H9 (cell line): ENCODE measurements at regions not wholly inside any gene's neighbourhood (a gene's known extent, or its start where the extent isn't known, plus 50 kb on each side); places are given as distances from the start of the nearest gene placed in this dataset.

ENCODE experiments used
- DNase-seq: peaks from one replicate; pipeline ENCODE4 v3.0.0-alpha.2; 2017
- H2AFZ ChIP-seq: one replicate; pipeline ENCODE4 v1.6.1; 2013; ENCODE audit warnings: mild to moderate bottlenecking, low read length, control low read depth, moderate library complexity
- H2AK5ac ChIP-seq: 2 replicates; pipeline ENCODE4 v1.6.1; 2013; ENCODE audit warnings: low read length, control low read depth, mixed read lengths; ENCODE audit not compliant: insufficient read length
- H2BK120ac ChIP-seq: one replicate; pipeline ENCODE4 v1.6.1; 2013; ENCODE audit warnings: low read depth, mild to moderate bottlenecking, low read length, control low read depth, inconsistent platforms; ENCODE audit not compliant: poor library complexity, severe bottlenecking
- H2BK12ac ChIP-seq: 2 replicates; pipeline ENCODE4 v1.6.1; 2013; ENCODE audit warnings: low read length, control low read depth, mixed read lengths, low read depth; ENCODE audit not compliant: insufficient read length
- H2BK15ac ChIP-seq: 2 replicates; pipeline ENCODE4 v1.6.1; 2013; ENCODE audit warnings: low read depth, low read length, control low read depth
- H2BK20ac ChIP-seq: one replicate; pipeline ENCODE4 v1.6.1; 2013; ENCODE audit warnings: low read depth, mild to moderate bottlenecking, low read length, control low read depth, inconsistent platforms; ENCODE audit not compliant: poor library complexity, severe bottlenecking
- H2BK5ac ChIP-seq: 2 replicates; pipeline ENCODE4 v1.6.1; 2013; ENCODE audit warnings: low read length, control low read depth, mixed read lengths; ENCODE audit not compliant: insufficient read length
- H3K14ac ChIP-seq: 2 replicates; pipeline ENCODE4 v1.6.1; 2013; ENCODE audit warnings: low read length, control low read depth; ENCODE audit not compliant: insufficient read depth
- H3K18ac ChIP-seq: 2 replicates; pipeline ENCODE4 v1.6.1; 2013; ENCODE audit warnings: low read depth, mild to moderate bottlenecking, mixed read lengths, low read length, control low read depth; ENCODE audit not compliant: insufficient read length
- H3K23ac ChIP-seq: 2 replicates; pipeline ENCODE4 v1.6.1; 2013; ENCODE audit warnings: low read length, control low read depth, mixed read lengths, low read depth; ENCODE audit not compliant: insufficient read length
- H3K23me2 ChIP-seq: 2 replicates; pipeline ENCODE4 v1.6.1; 2013; ENCODE audit warnings: low read depth, mild to moderate bottlenecking, mixed read lengths, low read length, control low read depth; ENCODE audit not compliant: insufficient read length, poor library complexity, severe bottlenecking
- H3K27ac ChIP-seq: 2 replicates; pipeline ENCODE4 v1.5.1; 2013; ENCODE audit warnings: low read length, control low read depth, mixed read lengths, low read depth; ENCODE audit not compliant: insufficient read length
- H3K27me3 ChIP-seq: 2 replicates; pipeline ENCODE4 v1.6.1; 2013; ENCODE audit warnings: low read length, control low read depth, inconsistent platforms; ENCODE audit not compliant: insufficient read depth
- H3K4ac ChIP-seq: 2 replicates; pipeline ENCODE4 v1.6.1; 2013; ENCODE audit warnings: low read depth, mild to moderate bottlenecking, control low read depth, inconsistent platforms, low read length, moderate library complexity
- H3K4me1 ChIP-seq: 2 replicates; pipeline ENCODE4 v1.6.1; 2013; ENCODE audit warnings: low read length, control low read depth, inconsistent platforms; ENCODE audit not compliant: insufficient read depth
- H3K4me2 ChIP-seq: 2 replicates; pipeline ENCODE4 v1.6.1; 2013; ENCODE audit warnings: low read length, control low read depth, mixed read lengths; ENCODE audit not compliant: insufficient read length, insufficient read depth
- H3K56ac ChIP-seq: 2 replicates; pipeline ENCODE4 v1.6.1; 2013; ENCODE audit warnings: low read depth, mild to moderate bottlenecking, mixed read lengths, low read length, control low read depth; ENCODE audit not compliant: insufficient read length
- H3K79me1 ChIP-seq: 2 replicates; pipeline ENCODE4 v1.6.1; 2013; ENCODE audit warnings: low read depth, mild to moderate bottlenecking, moderate library complexity, low read length, control low read depth, inconsistent platforms; ENCODE audit not compliant: insufficient read depth, poor library complexity, severe bottlenecking
- H3K79me2 ChIP-seq: 2 replicates; pipeline ENCODE4 v1.6.1; 2013; ENCODE audit warnings: low read length, control low read depth, inconsistent platforms; ENCODE audit not compliant: insufficient read depth
- H3K9ac ChIP-seq: 2 replicates; pipeline ENCODE4 v1.6.1; 2013; ENCODE audit warnings: low read length, control low read depth, mixed read lengths; ENCODE audit not compliant: insufficient read length; ENCODE audit errors: extremely low read depth
- H3K9me3 ChIP-seq: one replicate; pipeline ENCODE4 v1.6.1; 2013; ENCODE audit warnings: low read depth, low read length, inconsistent platforms; ENCODE audit not compliant: control insufficient read depth
- H3T11ph ChIP-seq: one replicate; pipeline ENCODE4 v1.6.1; 2013; ENCODE audit warnings: mild to moderate bottlenecking, low read length, control low read depth, inconsistent platforms
- H4K20me1 ChIP-seq: one replicate; pipeline ENCODE4 v1.6.1; 2013; ENCODE audit not compliant: control insufficient read depth, insufficient read length, insufficient read depth
- H4K5ac ChIP-seq: 2 replicates; pipeline ENCODE4 v1.6.1; 2013; ENCODE audit warnings: low read depth, mild to moderate bottlenecking, mixed read lengths, low read length, control low read depth; ENCODE audit not compliant: insufficient read length
- H4K8ac ChIP-seq: replicated peaks from 2 replicates; pipeline ENCODE4 v1.6.1; 2013; ENCODE audit warnings: low read length, control low read depth, mixed read lengths, low read depth; ENCODE audit not compliant: insufficient read length
- H4K91ac ChIP-seq: 2 replicates; pipeline ENCODE4 v1.6.1; 2013; ENCODE audit warnings: low read depth, mild to moderate bottlenecking, moderate library complexity, mixed read lengths, low read length, control low read depth; ENCODE audit not compliant: insufficient read length
- H3K27ac Mint-ChIP-seq, 3 experiments: 2 replicates in 2 of 3; 3 replicates in 1 of 3; pipeline ENCODE4 v1.8.0; 2020 to 2021; ENCODE audit warnings: mixed read lengths in 3 of 3, mild to moderate bottlenecking in 1 of 3, moderate library complexity in 1 of 3
- H3K27me3 Mint-ChIP-seq: 2 replicates; pipeline ENCODE4 v1.8.0; 2021; ENCODE audit warnings: low read depth, mild to moderate bottlenecking, moderate library complexity, mixed read lengths
- H3K36me3 Mint-ChIP-seq, 3 experiments: 2 replicates in 2 of 3; 3 replicates in 1 of 3; pipeline ENCODE4 v1.8.0; 2020 to 2021; ENCODE audit warnings: low read depth in 3 of 3, mixed read lengths in 3 of 3; ENCODE audit not compliant: insufficient read depth in 1 of 3
- H3K4me1 Mint-ChIP-seq, 2 experiments: 2 replicates each; pipeline ENCODE4 v1.8.0; 2020; ENCODE audit warnings: mixed read lengths in 2 of 2
- H3K4me3 Mint-ChIP-seq, 2 experiments: 2 replicates in 1 of 2; 3 replicates in 1 of 2; pipeline ENCODE4 v1.8.0; 2020 to 2021; ENCODE audit warnings: mild to moderate bottlenecking in 2 of 2, mixed read lengths in 2 of 2, moderate library complexity in 1 of 2
- H3K9me3 Mint-ChIP-seq, 2 experiments: 2 replicates in 1 of 2; 3 replicates in 1 of 2; pipeline ENCODE4 v1.8.0; 2020; ENCODE audit warnings: mild to moderate bottlenecking in 2 of 2, mixed read lengths in 2 of 2, moderate library complexity in 1 of 2
- CTCF ChIP-seq: fragments of 200-600 bp; sonication (generic); conservative IDR thresholded peaks from 3 replicates; pipeline ENCODE4 v1.8.0; 2021; ENCODE audit warnings: antibody characterized with exemption, mild to moderate bottlenecking
- WGBS: extraction: QIAGEN DNeasy Blood & Tissue Kit; methylation state at CpG from one replicate; pipeline ENCODE4 v1.1.7; 2013; ENCODE audit warnings: missing lambda C conversion rate, low lambda C conversion rate, mixed read lengths; ENCODE audit not compliant: insufficient read length; ENCODE audit errors: extremely low coverage; 5-methylcytosine and 5-hydroxymethylcytosine counted together

DNA sequence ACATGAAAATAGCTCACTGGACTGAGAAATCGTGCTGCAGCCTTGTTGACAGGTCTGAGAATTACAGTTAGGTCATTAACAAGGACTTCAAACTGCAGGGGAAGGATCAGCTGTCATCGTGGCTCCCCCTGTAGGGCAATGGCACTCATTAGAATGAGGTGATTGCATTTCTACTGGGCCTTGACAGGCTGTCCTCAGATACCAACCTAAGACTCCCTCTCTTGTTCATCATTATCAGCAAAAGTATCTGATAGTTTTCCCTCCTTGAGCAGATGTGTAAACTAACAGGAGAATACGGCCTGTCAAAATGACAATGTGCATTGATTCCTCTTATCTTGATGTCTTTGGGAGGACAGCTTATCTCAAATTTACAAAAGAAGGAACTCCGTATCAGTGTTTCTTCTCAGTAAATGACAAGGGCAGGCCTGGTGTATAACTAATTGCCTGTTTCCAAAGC is 648.5 kb upstream of the LRRN3 start:
- H4K91ac ChIP-seq, result no peak overlapping the region
- H3K27me3 ChIP-seq, result no peaks in the 10 kb centered on the region
- no peak overlapping the region for H3K14ac ChIP-seq
- no peaks in the 10 kb centered on the region for H3K9me3 ChIP-seq
- Mint-ChIP-seq H3K4me3 (no peak overlapping the region), H3K9me3 (peaks cover 0 to 1% of the 10 kb centered on the region in 2 experiments; a peak in 2 of 5 replicates), H3K36me3 (peaks cover 0 to 3% (median 0%) of the 10 kb centered on the region in 3 experiments; a peak in 2 of 7 replicates), H3K4me1 (peaks cover 3 to 5% of the 10 kb centered on the region in 2 experiments; a peak in 1 of 4 replicates), H3K27me3 (no peaks in the 10 kb centered on the region), H3K27ac (no peak overlapping the region)
- no peaks in the 10 kb centered on the region for H3K23me2 ChIP-seq
- H2BK5ac ChIP-seq, result no peak overlapping the region
- no peak overlapping the region for H3K4ac ChIP-seq
- no peak overlapping the region for H2AFZ ChIP-seq
- no peak overlapping the region for H3K9ac ChIP-seq
- H3K56ac ChIP-seq, result no peak overlapping the region
- no peak overlapping the region for H3K4me2 ChIP-seq
- DNase-seq, result peak; percentile 73
- no peak overlapping the region for H2BK15ac ChIP-seq
- no peak overlapping the region for H2BK120ac ChIP-seq
- H3T11ph ChIP-seq, result no peak overlapping the region
- no peak overlapping the region for H3K18ac ChIP-seq
- H3K4me1 ChIP-seq, result no peaks in the 10 kb centered on the region
- no peak overlapping the region for H2BK20ac ChIP-seq
- peak; percentile 88 for TF ChIP-seq CTCF
- no peak overlapping the region for H2AK5ac ChIP-seq
- H3K27ac ChIP-seq, result no peak overlapping the region
- no peak overlapping the region for H3K23ac ChIP-seq
- H3K79me1 ChIP-seq, result no peaks in the 10 kb centered on the region
- no peak overlapping the region for H4K5ac ChIP-seq
- no peaks in the 10 kb centered on the region for H4K20me1 ChIP-seq
- WGBS, result no CpG with 5 or more reads among the region's 4 CpGs
- H3K79me2 ChIP-seq, result no peaks in the 10 kb centered on the region
- no peak overlapping the region for H2BK12ac ChIP-seq
- no peak overlapping the region for H4K8ac ChIP-seq
